Body of pancreas (tissue), 4 donors: ENCODE measurements at regions not wholly inside any gene's neighbourhood (a gene's known extent, or its start where the extent isn't known, plus 50 kb on each side); places are given as distances from the start of the nearest gene placed in this dataset.

ENCODE experiments used
- POLR2A ChIP-seq, 3 donors: fragments of 450-650 bp; IDR thresholded peaks; one replicate each; pipeline ENCODE4 v1.6.1; 2016; ENCODE audit warnings: antibody characterized with exemption in 3 of 3, mild to moderate bottlenecking in 2 of 3
- TF ChIP-seq, protein P1 (sequence below), 7 experiments: fragments of 450-650 bp in 4 of 7; fragments of 200-600 bp in 3 of 7; sonication (generic) in 3 of 7; IDR thresholded peaks; one replicate each; pipeline ENCODE4 v1.5.1; 2016 to 2019; ENCODE audit warnings: antibody characterized with exemption in 7 of 7

DNA sequence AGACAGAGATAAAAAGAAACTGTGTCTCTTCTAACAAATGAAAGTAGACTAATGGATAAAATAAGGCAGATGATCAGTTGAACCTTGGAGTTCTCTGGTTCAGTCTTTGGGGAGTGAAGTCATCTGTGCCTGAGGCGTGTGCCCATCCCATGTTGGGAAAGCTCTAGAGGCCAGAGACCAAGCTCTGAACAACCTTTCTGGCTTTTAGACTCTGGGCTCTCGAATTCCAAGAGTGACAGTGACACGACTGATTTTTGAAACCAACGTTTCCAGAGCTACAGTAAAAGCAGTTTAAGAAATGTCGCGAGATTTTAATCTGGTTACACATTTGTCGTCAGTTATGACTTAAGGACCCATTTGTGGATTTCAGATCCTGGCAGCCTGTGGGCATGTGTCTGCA is 83.7 kb upstream of the APCDD1 start:
- TF ChIP-seq, protein P1, sequence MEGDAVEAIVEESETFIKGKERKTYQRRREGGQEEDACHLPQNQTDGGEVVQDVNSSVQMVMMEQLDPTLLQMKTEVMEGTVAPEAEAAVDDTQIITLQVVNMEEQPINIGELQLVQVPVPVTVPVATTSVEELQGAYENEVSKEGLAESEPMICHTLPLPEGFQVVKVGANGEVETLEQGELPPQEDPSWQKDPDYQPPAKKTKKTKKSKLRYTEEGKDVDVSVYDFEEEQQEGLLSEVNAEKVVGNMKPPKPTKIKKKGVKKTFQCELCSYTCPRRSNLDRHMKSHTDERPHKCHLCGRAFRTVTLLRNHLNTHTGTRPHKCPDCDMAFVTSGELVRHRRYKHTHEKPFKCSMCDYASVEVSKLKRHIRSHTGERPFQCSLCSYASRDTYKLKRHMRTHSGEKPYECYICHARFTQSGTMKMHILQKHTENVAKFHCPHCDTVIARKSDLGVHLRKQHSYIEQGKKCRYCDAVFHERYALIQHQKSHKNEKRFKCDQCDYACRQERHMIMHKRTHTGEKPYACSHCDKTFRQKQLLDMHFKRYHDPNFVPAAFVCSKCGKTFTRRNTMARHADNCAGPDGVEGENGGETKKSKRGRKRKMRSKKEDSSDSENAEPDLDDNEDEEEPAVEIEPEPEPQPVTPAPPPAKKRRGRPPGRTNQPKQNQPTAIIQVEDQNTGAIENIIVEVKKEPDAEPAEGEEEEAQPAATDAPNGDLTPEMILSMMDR (IDR thresholded peaks at IDR 0.05): no peak
- TF ChIP-seq POLR2A (IDR thresholded peaks at IDR 0.05): no peak
